T-cell (primary cell): ENCODE measurements at regions not wholly inside any gene's neighbourhood (a gene's known extent, or its start where the extent isn't known, plus 50 kb on each side); places are given as distances from the start of the nearest gene placed in this dataset.

ENCODE experiments used
- ATAC-seq, 4 experiments: fragments of 200-7000 bp in 3 of 4; fragments of 150-1000 bp in 1 of 4; cut with Tn5 transposase; replicated peaks in 1 of 4; 1 replicate in 3 of 4; 2 replicates in 1 of 4; pipeline ENCODE4 v1.10.0; 2021; ENCODE audit warnings: moderate library complexity in 3 of 4, mild to moderate bottlenecking in 2 of 4, moderate number of reproducible peaks in 1 of 4
- CTCF ChIA-PET, 2 donors: fragments of 300-600 bp; sonication (Branson Sonifier 250); formaldehyde crosslinking; loops; one replicate each; lab custom pipeline; 2022; ENCODE audit warnings: antibody characterized with exemption in 2 of 2; lab: Charles Lee
- POLR2A ChIA-PET, 2 donors: fragments of 300-600 bp; sonication (Branson Sonifier 250); formaldehyde crosslinking; loops; one replicate each; lab custom pipeline; 2022; ENCODE audit warnings: antibody characterized with exemption in 2 of 2; lab: Charles Lee
- DNase-seq, 35 experiments: peaks; one replicate each; pipeline versions ENCODE4 v3.0.0 to v3.0.0-alpha.2; 2013 to 2023
- H3K27ac ChIP-seq: one replicate; pipeline ENCODE4 v1.5.1; 2013; ENCODE audit warnings: low read length
- H3K27me3 ChIP-seq, 2 experiments: replicated peaks in 1 of 2; 1 replicate in 1 of 2; 2 replicates in 1 of 2; pipeline versions ENCODE4 v1.6.1 to v1.7.0; 2013; ENCODE audit warnings: low read length in 1 of 2, mixed read lengths in 1 of 2; ENCODE audit not compliant: control insufficient read depth in 2 of 2, insufficient read depth in 2 of 2; ENCODE audit errors: extremely low read depth in 1 of 2
- H3K36me3 ChIP-seq, 2 donors: 1 replicate in 1 of 2; 2 replicates in 1 of 2; pipeline versions ENCODE4 v1.6.1 to v1.7.0; 2013; ENCODE audit warnings: low read length in 1 of 2; ENCODE audit not compliant: control insufficient read depth in 2 of 2, insufficient read depth in 1 of 2; ENCODE audit errors: extremely low read depth in 1 of 2
- H3K4me1 ChIP-seq, 2 experiments: 1 replicate in 1 of 2; 2 replicates in 1 of 2; pipeline versions ENCODE4 v1.6.1 to v1.7.0; 2013; ENCODE audit warnings: low read length in 2 of 2, mixed read lengths in 1 of 2; ENCODE audit not compliant: insufficient read depth in 2 of 2, control insufficient read depth in 1 of 2; ENCODE audit errors: extremely low read depth in 1 of 2
- H3K4me3 ChIP-seq, 2 donors: 1 replicate in 1 of 2; 2 replicates in 1 of 2; pipeline versions ENCODE4 v1.5.1 to v1.7.0; 2013; ENCODE audit warnings: mild to moderate bottlenecking in 2 of 2, low read length in 1 of 2, moderate library complexity in 1 of 2; ENCODE audit not compliant: control insufficient read depth in 1 of 2; ENCODE audit errors: extremely low read depth in 1 of 2
- H3K9me3 ChIP-seq: 2 replicates; pipeline ENCODE4 v1.7.0; 2013
- H3K27ac Mint-ChIP-seq, 2 donors: one replicate each; pipeline ENCODE4 v1.8.0; 2020 to 2021; ENCODE audit warnings: mild to moderate bottlenecking in 2 of 2, mixed read lengths in 2 of 2
- H3K27me3 Mint-ChIP-seq, 2 donors: one replicate each; pipeline ENCODE4 v1.8.0; 2021 to 2022; ENCODE audit warnings: mixed read lengths in 2 of 2
- H3K36me3 Mint-ChIP-seq: one replicate; pipeline ENCODE4 v1.8.0; 2021; ENCODE audit warnings: mixed read lengths
- H3K4me1 Mint-ChIP-seq, 3 donors: one replicate each; pipeline ENCODE4 v1.8.0; 2020 to 2022; ENCODE audit warnings: mixed read lengths in 3 of 3, mild to moderate bottlenecking in 1 of 3
- H3K4me3 Mint-ChIP-seq, 3 donors: one replicate each; pipeline ENCODE4 v1.8.0; 2020 to 2022; ENCODE audit warnings: mild to moderate bottlenecking in 3 of 3, mixed read lengths in 3 of 3, moderate library complexity in 3 of 3
- H3K9me3 Mint-ChIP-seq, 3 donors: one replicate each; pipeline ENCODE4 v1.8.0; 2020 to 2022; ENCODE audit warnings: mixed read lengths in 3 of 3
- WGBS: methylation state at CpG from one replicate; pipeline ENCODE4 v1.1.5; 2013; ENCODE audit warnings: missing lambda C conversion rate; ENCODE audit not compliant: insufficient coverage; 5-methylcytosine and 5-hydroxymethylcytosine counted together

GRCh38 chr2:198325359-198325758 lies 521.0 kb downstream of the PLCL1 start:
- ChIA-PET POLR2A (no interaction called here), CTCF (interaction anchor here in 1 of 2 donors (1.0 to 1.9 kb wide), 2 partner anchors 10 to 11 kb away, joined by 3 to 7 read pairs; no protein-coding TSS in a partner anchor)
- H3K36me3 Mint-ChIP-seq = no peaks in the 10 kb centered on the region
- H3K4me3 ChIP-seq = no peak overlapping the region
- H3K27ac ChIP-seq = no peak overlapping the region
- H3K4me1 Mint-ChIP-seq = peaks cover 25 to 29% (median 27%) of the 10 kb centered on the region in 3 donors
- H3K9me3 ChIP-seq = no peaks in the 10 kb centered on the region
- peaks cover 36 to 39% of the 10 kb centered on the region in 2 donors for H3K27me3 Mint-ChIP-seq
- no peaks in the 10 kb centered on the region for H3K9me3 Mint-ChIP-seq
- DNase-seq (no peak), ATAC-seq (no peak)
- no CpG with 5 or more reads among the region's 2 CpGs for WGBS
- no peaks in the 10 kb centered on the region for H3K36me3 ChIP-seq
- H3K4me3 Mint-ChIP-seq = no peak overlapping the region
- H3K4me1 ChIP-seq = peaks cover 0 to 8% of the 10 kb centered on the region in 2 experiments
- peaks cover 2 to 7% of the 10 kb centered on the region in 2 experiments for H3K27me3 ChIP-seq
- H3K27ac Mint-ChIP-seq = no peak overlapping the region

GRCh38 chr2:198324071-198324470 lies 519.7 kb downstream of the PLCL1 start:
- ChIA-PET POLR2A (interaction anchor here in 1 of 2 donors (0.7 kb wide), 1 partner anchor 267 kb away, joined by 3 read pairs; no protein-coding TSS in a partner anchor), CTCF (interaction anchor here (1.2 to 1.9 kb wide), 2 partner anchors 10 to 11 kb away, joined by 4 to 7 read pairs; no protein-coding TSS in a partner anchor)
- H3K9me3 Mint-ChIP-seq = no peaks in the 10 kb centered on the region
- H3K36me3 Mint-ChIP-seq = no peaks in the 10 kb centered on the region
- no peak overlapping the region for H3K27ac Mint-ChIP-seq
- 83% methylated on average over 3 of the region's 4 CpGs for WGBS
- peaks cover 0 to 8% of the 10 kb centered on the region in 2 experiments for H3K4me1 ChIP-seq
- DNase-seq = no peak
- no peak overlapping the region for H3K4me3 ChIP-seq
- H3K4me3 Mint-ChIP-seq = no peak overlapping the region
- no peaks in the 10 kb centered on the region for H3K36me3 ChIP-seq
- no peak for ATAC-seq
- peaks cover 2 to 10% of the 10 kb centered on the region in 2 experiments for H3K27me3 ChIP-seq
- H3K9me3 ChIP-seq = no peaks in the 10 kb centered on the region
- peaks cover 28 to 42% of the 10 kb centered on the region in 2 donors for H3K27me3 Mint-ChIP-seq
- no peak overlapping the region for H3K27ac ChIP-seq
- peaks cover 25 to 29% (median 27%) of the 10 kb centered on the region in 3 donors for H3K4me1 Mint-ChIP-seq

GRCh38 chr2:198322275-198322674 lies 517.9 kb downstream of the PLCL1 start:
- ChIA-PET POLR2A (no interaction called here), CTCF (interaction anchor here in 1 of 2 donors (1.3 to 1.7 kb wide), 2 partner anchors 10 to 1167 kb away, joined by 3 read pairs; no protein-coding TSS in a partner anchor)
- peaks cover 28 to 44% of the 10 kb centered on the region in 2 donors for H3K27me3 Mint-ChIP-seq
- peaks cover 2 to 10% of the 10 kb centered on the region in 2 experiments for H3K27me3 ChIP-seq
- no peaks in the 10 kb centered on the region for H3K9me3 Mint-ChIP-seq
- no peak overlapping the region for H3K4me3 Mint-ChIP-seq
- no peaks in the 10 kb centered on the region for H3K9me3 ChIP-seq
- H3K4me3 ChIP-seq = no peak overlapping the region
- ATAC-seq (no peak), DNase-seq (peak in 1 of 35 experiments; percentile 7)
- no peaks in the 10 kb centered on the region for H3K36me3 ChIP-seq
- no peak overlapping the region for H3K27ac Mint-ChIP-seq
- H3K4me1 Mint-ChIP-seq = peaks cover 19 to 22% (median 20%) of the 10 kb centered on the region in 3 donors
- no peaks in the 10 kb centered on the region for H3K36me3 Mint-ChIP-seq
- WGBS = no CpG with 5 or more reads among the region's 8 CpGs
- no peak overlapping the region for H3K27ac ChIP-seq
- H3K4me1 ChIP-seq = peaks cover 0 to 8% of the 10 kb centered on the region in 2 experiments

GRCh38 chr2:198321522-198322088 lies 517.2 kb downstream of the PLCL1 start:
- Histone ChIP-seq H3K4me1 (peaks cover 0 to 6% of the 10 kb centered on the region in 2 experiments), H3K27me3 (peaks cover 6 to 10% of the 10 kb centered on the region in 2 experiments), H3K36me3 (no peaks in the 10 kb centered on the region), H3K9me3 (no peaks in the 10 kb centered on the region), H3K27ac (no peak overlapping the region), H3K4me3 (no peak overlapping the region)
- no peaks in the 10 kb centered on the region for H3K36me3 Mint-ChIP-seq
- DNase-seq (no peak), ATAC-seq (no peak)
- no peak overlapping the region for H3K4me3 Mint-ChIP-seq
- H3K27ac Mint-ChIP-seq = no peak overlapping the region
- ChIA-PET POLR2A (no interaction called here), CTCF (interaction anchor here in 1 of 2 donors (1.3 to 1.7 kb wide), 3 partner anchors 9 to 1167 kb away, joined by 3 read pairs; no protein-coding TSS in a partner anchor)
- 92% methylated on average over 2 of the region's 4 CpGs for WGBS
- H3K9me3 Mint-ChIP-seq = no peaks in the 10 kb centered on the region
- H3K4me1 Mint-ChIP-seq = peaks cover 14 to 16% (median 15%) of the 10 kb centered on the region in 3 donors
- peaks cover 31 to 50% of the 10 kb centered on the region in 2 donors for H3K27me3 Mint-ChIP-seq

- no peak for ATAC-seq
- Mint-ChIP-seq H3K27me3 (peaks cover 35 to 52% of the 10 kb centered on the region in 2 donors), H3K27ac (no peak overlapping the region), H3K9me3 (no peaks in the 10 kb centered on the region), H3K36me3 (no peaks in the 10 kb centered on the region), H3K4me3 (no peak overlapping the region), H3K4me1 (peaks cover 0 to 2% (median 0%) of the 10 kb centered on the region in 3 donors)
- ChIA-PET POLR2A (no interaction called here), CTCF (interaction anchor here (0.6 to 7.8 kb wide), 5 partner anchors 13 to 1878 kb away, joined by 3 to 42 read pairs (median 3); no protein-coding TSS in a partner anchor)
- no peak overlapping the region for H3K4me3 ChIP-seq
- H3K9me3 ChIP-seq = no peaks in the 10 kb centered on the region
- 71% methylated on average over 3 of the region's 7 CpGs for WGBS
- H3K27me3 ChIP-seq = peaks cover 6 to 8% of the 10 kb centered on the region in 2 experiments
- no peak overlapping the region for H3K27ac ChIP-seq
- H3K36me3 ChIP-seq = no peaks in the 10 kb centered on the region
- no peaks in the 10 kb centered on the region for H3K4me1 ChIP-seq
- no peak for DNase-seq
Measured at GRCh38 chr2:198316852-198317396, 512.5 kb downstream of the PLCL1 start.

- ChIA-PET POLR2A (no interaction called here), CTCF (interaction anchor here (0.6 to 7.8 kb wide), 9 partner anchors 10 to 1879 kb away, joined by 3 to 55 read pairs (median 15); no protein-coding TSS in a partner anchor)
- Histone ChIP-seq H3K36me3 (no peaks in the 10 kb centered on the region), H3K4me1 (no peaks in the 10 kb centered on the region), H3K9me3 (no peaks in the 10 kb centered on the region), H3K4me3 (no peak overlapping the region), H3K27me3 (peaks cover 6 to 10% of the 10 kb centered on the region in 2 experiments), H3K27ac (no peak overlapping the region)
- Mint-ChIP-seq H3K27me3 (peaks cover 30 to 45% of the 10 kb centered on the region in 2 donors), H3K36me3 (no peaks in the 10 kb centered on the region), H3K4me3 (no peak overlapping the region), H3K4me1 (peaks cover 0 to 2% (median 0%) of the 10 kb centered on the region in 3 donors), H3K27ac (no peak overlapping the region), H3K9me3 (no peaks in the 10 kb centered on the region)
- ATAC-seq (no peak), DNase-seq (no peak)
- WGBS = no CpG with 5 or more reads among the region's 4 CpGs
Measured at GRCh38 chr2:198315791-198316630, 511.6 kb downstream of the PLCL1 start.
